Central memory CD4-positive, alpha-beta T cell (primary cell): ENCODE measurements at regions not wholly inside any gene's neighbourhood (a gene's known extent, or its start where the extent isn't known, plus 50 kb on each side); places are given as distances from the start of the nearest gene placed in this dataset.
"Not testable (repeated sequence)": the region's sequence is repeated elsewhere in the genome, so short reads cannot be mapped to it uniquely, and the experiment has no call there.

Experiments used
- DNase-seq: peaks from one replicate; pipeline ENCODE4 v3.0.0; 2022

GRCh38 chr11:116666673-116667249 lies 106.0 kb downstream of the BUD13 start:
- DNase-seq, result not testable (repeated sequence)

GRCh38 chr11:116665523-116665922 lies 107.3 kb downstream of the BUD13 start:
- DNase-seq, result no peak

- no peak for DNase-seq
Observed at GRCh38 chr11:116661056-116661455, 111.7 kb downstream of the BUD13 start.

- DNase-seq, result no peak
Observed at GRCh38 chr11:116660011-116660410, 112.8 kb downstream of the BUD13 start.

GRCh38 chr11:116658876-116659535 lies 113.8 kb downstream of the BUD13 start:
- no peak for DNase-seq

GRCh38 chr11:116657842-116658825 lies 114.7 kb downstream of the BUD13 start:
- no peak for DNase-seq

- DNase-seq, result no peak
Observed at GRCh38 chr11:116656011-116656410, 116.8 kb downstream of the BUD13 start.

- no peak for DNase-seq
Observed at GRCh38 chr11:116654526-116654925, 118.3 kb downstream of the BUD13 start.

GRCh38 chr11:116653206-116653605 lies 119.6 kb downstream of the BUD13 start:
- no peak for DNase-seq

- no peak for DNase-seq
Observed at GRCh38 chr11:116651737-116652237, 121.0 kb downstream of the BUD13 start.

GRCh38 chr11:116651098-116651736 lies 121.6 kb downstream of the BUD13 start:
- DNase-seq, result no peak

- DNase-seq, result no peak
Observed at GRCh38 chr11:116650052-116650451, 122.7 kb downstream of the BUD13 start.

- DNase-seq, result no peak
Observed at GRCh38 chr11:116649268-116649667, 123.5 kb downstream of the BUD13 start.

GRCh38 chr11:116648247-116649174 lies 124.3 kb downstream of the BUD13 start:
- no peak for DNase-seq

- no peak for DNase-seq
Observed at GRCh38 chr11:116647305-116648080, 125.3 kb downstream of the BUD13 start.

GRCh38 chr11:116646191-116646590 lies 126.6 kb downstream of the BUD13 start:
- no peak for DNase-seq

GRCh38 chr11:116644941-116645305 lies 127.9 kb downstream of the BUD13 start:
- no peak for DNase-seq

GRCh38 chr11:116644201-116644940 lies 128.4 kb downstream of the BUD13 start:
- DNase-seq, result no peak

GRCh38 chr11:116643521-116643920 lies 129.3 kb downstream of the BUD13 start:
- DNase-seq, result no peak

- DNase-seq, result no peak
Observed at GRCh38 chr11:116642902-116643301, 129.9 kb downstream of the BUD13 start.
